GM04503 (cell line): ENCODE measurements at regions not wholly inside any gene's neighbourhood (a gene's known extent, or its start where the extent isn't known, plus 50 kb on each side); places are given as distances from the start of the nearest gene placed in this dataset.

Experiments used
- DNase-seq: peaks from one replicate; pipeline ENCODE4 v3.0.0-alpha.2; 2012; ENCODE audit warnings: low read depth

DNA sequence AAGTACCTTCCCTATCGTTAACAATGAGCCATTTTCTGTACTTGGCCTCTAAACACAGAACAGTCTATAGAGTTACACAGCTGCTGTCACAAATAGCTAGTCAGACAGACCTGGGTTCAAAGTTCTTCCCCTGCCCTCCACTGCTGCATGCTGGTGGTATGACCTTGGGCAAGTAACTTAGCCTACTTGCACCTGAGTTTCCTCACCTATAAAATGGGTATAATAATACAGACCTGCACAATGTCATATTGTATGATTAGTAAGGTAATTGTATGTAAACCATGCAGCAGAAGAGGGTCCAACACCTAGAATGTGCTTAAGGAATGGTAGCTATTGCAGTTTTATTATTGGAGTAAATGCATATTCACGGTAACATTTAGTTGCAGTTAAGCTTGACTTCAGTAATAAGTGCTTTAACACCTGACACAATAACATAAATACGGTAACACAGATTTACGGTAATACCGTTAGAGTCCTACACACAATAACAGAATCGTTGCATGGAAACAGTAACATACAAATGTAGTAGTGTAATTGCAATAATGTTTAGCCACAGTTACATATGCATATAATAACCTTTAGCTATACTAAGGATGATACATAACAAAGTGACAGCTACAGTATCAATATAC lies 193.3 kb upstream of the CSF3R start:
- no peak for DNase-seq

DNA sequence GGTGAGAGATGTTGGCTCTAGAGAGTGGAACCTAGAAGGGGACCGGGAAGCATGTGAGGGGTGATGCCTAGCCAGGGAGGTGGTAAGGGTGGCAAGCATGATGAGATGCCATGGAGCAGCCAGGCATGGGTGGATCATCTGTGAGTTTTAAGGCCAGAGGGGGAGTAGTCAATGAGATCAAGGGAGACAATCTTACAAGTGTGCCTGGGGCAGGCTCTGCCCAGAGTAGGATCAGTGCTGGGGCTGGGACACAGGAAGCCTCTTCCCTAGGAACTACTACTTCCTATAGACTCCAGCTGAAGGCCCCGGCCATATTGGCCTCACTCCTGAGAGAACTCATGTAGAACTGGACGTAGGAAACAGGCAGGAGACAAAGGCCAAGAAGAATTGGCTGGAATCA lies 192.4 kb upstream of the CSF3R start:
- DNase-seq = no peak

DNA sequence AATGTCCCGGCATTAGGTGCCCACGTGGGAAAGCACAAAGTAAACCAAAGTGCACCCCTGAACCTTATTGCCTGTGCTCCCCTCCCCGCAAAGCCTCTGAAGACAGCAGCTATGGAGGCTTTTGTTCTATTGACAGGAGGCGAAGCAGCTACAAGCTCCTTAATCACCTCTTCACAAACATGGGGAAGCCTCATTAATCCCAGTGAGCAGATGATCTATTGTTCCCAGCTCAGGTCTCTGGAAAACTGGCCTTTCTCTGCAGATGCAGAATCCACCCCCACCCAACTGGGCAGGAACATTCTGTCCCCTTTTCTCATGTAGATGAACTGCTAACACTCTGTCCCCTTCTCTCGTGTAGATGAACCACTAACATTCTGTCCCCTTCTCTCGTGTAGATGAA lies 190.5 kb upstream of the CSF3R start:
- DNase-seq = no peak

DNA sequence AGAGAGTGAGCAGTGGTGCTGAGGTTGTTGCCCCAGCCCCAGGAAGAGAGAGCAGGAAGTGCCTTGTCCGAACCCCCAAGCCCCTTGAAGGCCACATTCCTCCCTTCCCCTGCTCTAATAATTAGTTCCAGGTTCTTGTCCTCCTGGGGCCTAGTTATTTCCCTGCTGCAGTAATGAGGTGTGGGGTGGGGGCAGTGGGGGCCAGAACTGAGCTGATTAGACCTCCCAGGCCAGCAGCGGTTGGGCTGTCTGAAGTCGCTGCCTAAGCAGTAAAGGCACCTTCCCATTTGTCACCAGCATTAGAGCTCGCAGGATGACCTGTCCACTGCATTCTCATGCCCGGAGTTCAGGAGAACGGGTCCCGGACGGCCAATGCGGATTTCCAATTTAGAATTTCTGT lies 186.5 kb upstream of the CSF3R start:
- DNase-seq = no peak

DNA sequence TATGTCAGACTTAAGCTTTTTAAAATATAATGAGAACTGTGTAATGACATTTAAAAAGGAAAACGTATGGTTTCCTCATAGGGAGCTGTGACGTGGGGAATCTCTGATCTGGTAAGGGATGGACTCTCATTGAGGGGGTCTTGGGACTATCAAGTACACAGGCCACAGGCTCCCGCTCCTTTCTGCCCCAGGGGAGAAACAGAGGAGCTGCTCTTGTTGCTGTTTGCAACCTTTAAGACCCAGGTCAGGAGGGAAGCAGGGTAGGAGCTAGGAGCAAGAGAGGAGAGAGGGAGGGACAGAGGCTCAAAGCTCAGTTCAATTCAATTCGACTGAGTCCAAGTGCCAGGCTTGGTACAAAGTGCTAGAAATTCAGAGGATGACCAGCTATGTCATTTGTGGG lies 185.1 kb upstream of the CSF3R start:
- no peak for DNase-seq

DNA sequence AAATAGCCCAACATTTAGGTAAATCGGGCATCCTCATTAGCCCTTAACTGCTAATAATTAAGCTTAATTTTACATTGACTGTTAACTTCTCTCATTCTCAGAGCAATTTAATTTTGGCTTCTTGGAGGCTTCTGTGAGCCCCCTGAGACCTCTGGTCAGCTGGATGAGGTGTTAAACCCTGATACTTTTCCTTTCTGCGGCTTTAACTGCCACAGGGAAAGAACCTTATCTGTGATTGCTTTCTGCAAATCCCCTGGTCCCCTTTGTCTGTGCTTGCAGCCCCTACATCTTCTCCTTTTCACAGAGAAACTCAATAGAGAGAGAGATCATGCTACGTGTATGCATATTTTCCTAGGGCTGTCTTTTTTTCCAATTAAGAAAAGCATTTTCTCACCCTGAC lies 184.5 kb upstream of the CSF3R start:
- DNase-seq = no peak

DNA sequence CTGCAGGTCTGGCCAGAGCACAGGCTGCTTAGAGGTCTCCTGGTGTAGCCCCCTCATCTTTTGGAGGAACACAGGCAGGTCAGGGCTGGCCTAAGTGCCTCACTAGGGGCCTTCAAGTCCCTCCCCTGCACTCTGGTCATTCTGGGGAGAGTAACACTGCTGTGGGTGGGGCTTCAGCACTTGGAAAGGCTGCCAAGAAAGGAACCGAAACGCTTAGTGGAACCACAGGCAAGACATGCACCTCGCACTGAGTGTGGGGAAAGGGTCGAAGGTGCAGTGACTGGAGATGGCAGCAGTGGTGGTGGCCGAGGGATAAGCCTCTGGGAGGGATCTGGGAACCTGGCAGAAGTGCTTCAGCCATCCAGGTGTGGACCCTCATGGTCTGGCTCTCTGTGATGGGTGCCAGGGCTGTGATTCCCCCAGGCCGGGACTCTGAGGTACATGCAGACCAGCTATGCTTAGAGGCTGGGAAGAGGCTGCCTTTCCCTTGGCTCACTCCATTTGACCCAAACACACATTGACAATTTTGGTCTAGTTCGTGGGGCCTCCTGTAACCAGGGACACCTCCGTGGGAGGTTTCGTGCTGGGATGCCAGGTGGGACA lies 182.9 kb upstream of the CSF3R start:
- no peak for DNase-seq

DNA sequence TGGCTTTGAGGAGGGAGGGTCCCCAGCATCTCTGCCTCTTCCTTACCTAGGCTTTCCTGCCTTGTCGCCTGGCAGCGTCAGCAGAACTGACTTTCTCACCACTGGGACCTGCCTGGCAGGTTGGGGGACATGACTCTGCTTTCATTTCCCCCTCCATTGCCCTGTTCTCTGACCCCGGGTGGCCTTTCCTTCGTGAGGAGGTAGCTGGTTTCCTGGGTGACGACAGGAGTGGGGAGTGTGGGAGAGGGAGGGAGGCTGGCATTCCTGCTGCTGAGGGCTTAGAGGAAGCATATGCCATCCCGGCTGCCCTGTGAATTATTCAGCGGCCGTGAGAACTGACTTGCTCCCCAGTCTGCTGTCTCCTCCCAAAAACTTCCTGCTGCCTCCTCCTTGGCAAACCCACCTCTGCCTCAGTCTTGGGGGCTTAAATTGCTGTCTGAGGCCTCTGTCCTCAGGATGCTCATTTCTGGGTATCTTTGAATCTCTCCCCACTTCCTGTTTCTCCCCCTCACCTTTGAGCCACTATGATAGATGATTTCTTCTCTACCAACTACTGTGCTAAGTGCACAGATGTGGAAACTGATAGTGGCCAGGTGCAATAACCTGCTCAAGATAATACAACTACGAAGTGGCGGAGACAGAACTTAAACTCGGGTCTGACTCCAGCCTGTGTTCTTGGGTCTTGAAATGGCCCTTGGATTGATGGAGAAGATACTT lies 182.0 kb upstream of the CSF3R start:
- no peak for DNase-seq

- no peak for DNase-seq
These were observed 181.2 kb upstream of the CSF3R start for GRCh38 chr1:36663772-36664430.

- no peak for DNase-seq
These were observed 176.1 kb upstream of the CSF3R start for GRCh38 chr1:36658838-36659237.

DNA sequence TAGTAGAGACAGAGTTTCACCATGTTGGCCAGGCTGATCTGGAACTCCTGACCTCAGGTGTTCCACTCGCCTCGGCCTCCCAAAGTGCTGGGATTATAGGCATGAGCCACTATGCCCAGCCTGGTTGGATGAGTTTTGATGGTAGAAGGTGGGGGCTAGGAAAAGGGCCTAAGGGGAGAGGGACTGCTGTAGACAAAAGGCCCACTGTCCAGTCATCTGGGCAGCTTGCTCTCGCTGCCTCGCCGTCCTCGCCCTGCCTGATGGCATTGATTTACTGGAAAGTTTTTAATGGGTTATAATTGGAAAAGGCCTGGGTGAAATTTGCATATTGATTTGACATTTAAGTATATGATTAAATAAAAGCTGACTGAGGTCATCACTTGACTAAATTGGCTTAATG lies 175.1 kb upstream of the CSF3R start:
- no peak for DNase-seq

GRCh38 chr1:36656838-36657237 lies 174.1 kb upstream of the CSF3R start:
- DNase-seq = no peak

GRCh38 chr1:36656271-36656670 lies 173.6 kb upstream of the CSF3R start:
- no peak for DNase-seq

- no peak for DNase-seq
These were observed 171.9 kb upstream of the CSF3R start for GRCh38 chr1:36654586-36654985.

DNA sequence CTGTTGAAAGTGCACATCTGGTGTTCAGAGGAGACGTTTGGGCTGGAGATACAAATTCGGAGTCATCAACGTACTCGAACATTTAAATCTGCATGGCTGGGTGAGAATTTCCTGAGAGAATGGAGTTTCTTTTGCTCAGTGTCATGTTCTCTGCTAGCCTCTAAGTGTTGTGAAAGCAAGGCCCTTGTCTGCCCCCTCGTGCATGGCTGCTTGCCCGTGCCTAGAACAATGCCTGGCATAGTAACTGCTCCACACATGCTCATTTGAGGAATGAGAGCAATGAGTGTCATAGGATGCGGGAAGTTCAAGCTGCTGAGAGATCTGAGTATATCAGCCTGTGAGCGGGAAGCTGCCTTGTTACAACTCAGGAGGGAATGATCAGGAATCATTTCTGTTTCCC lies 171.1 kb upstream of the CSF3R start:
- DNase-seq = peak; percentile 10

GRCh38 chr1:36652586-36652985 lies 169.9 kb upstream of the CSF3R start:
- no peak for DNase-seq

- no peak for DNase-seq
These were observed 169.3 kb upstream of the CSF3R start for GRCh38 chr1:36652011-36652410.

GRCh38 chr1:36651176-36651910 lies 168.6 kb upstream of the CSF3R start:
- no peak for DNase-seq

DNA sequence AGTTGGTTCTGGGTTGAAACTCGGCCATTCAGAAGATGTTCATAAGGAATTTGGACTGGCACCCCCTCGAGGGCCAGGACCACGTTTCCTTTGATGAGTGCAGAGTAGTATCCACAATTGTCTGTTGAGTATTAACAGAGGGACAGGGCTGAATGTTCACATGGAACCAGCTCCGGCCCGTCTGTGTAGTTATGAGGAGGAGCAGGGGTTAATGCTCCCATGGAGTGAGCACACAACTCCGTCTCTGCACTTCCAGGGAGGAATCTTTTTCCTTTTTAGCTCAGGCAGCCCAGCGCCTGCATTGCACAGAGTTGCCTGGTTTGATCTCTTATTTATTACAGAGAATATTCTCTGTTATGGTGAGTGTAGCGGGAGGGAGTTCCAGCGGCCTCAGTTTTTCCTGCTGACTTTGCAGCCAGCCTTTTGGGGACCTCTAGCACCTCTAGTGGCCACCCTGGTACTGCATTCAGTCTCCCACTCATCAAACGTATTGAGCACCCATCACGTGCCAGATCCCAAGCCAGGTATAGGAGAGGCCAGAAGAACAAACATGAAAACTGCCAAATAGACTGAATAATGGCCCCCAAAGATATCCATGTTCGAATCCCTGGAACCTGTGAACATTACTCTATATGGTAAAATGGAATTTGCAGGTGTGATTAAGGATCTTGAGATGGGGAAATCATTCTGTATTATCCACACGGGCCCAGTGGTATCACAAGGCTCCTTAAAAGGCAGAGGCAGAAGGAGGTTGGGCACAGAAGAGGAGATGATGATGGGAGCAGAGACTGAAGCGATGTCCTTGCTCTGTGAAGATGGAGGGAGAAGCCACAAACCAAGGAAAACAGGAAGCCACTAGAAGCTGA lies 167.7 kb upstream of the CSF3R start:
- no peak for DNase-seq

GRCh38 chr1:36645867-36646266 lies 163.2 kb upstream of the CSF3R start:
- DNase-seq = no peak

DNA sequence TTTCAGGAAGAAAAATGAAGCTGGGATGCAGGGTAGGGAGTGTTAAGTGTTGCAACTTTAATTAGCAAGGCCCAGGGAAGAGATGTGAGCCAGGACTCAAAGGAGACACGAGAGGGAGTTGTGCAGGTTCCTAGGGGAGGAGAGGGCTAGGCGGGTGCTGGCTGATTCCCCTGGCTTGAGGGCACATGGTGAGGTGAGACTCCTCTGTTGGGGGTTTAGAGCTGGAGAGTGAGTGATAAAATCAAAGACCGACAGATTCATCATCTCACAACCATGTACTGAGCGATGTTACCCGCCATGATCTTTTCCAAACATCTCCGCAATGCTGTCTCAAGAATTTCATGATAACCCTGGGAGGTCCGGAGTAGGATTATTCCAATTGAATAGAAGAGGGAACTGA lies 161.8 kb upstream of the CSF3R start:
- DNase-seq = no peak
